Gastroesophageal sphincter (tissue), 3 donors: ENCODE measurements at regions not wholly inside any gene's neighbourhood (a gene's known extent, or its start where the extent isn't known, plus 50 kb on each side); places are given as distances from the start of the nearest gene placed in this dataset.

Source experiments
- POLR2A ChIP-seq, 2 donors: fragments of 450-650 bp; IDR thresholded peaks; one replicate each; pipeline ENCODE4 v1.6.1; 2017; ENCODE audit warnings: antibody characterized with exemption in 2 of 2, mild to moderate bottlenecking in 2 of 2, moderate library complexity in 1 of 2
- TF ChIP-seq, protein P1 (sequence below), 4 experiments: fragments of 200-600 bp in 2 of 4; fragments of 450-650 bp in 2 of 4; sonication (generic) in 1 of 4; IDR thresholded peaks; one replicate each; pipeline ENCODE4 v1.5.1; 2017 to 2019; ENCODE audit warnings: antibody characterized with exemption in 4 of 4, mild to moderate bottlenecking in 2 of 4, moderate library complexity in 2 of 4

- TF ChIP-seq, protein P1, sequence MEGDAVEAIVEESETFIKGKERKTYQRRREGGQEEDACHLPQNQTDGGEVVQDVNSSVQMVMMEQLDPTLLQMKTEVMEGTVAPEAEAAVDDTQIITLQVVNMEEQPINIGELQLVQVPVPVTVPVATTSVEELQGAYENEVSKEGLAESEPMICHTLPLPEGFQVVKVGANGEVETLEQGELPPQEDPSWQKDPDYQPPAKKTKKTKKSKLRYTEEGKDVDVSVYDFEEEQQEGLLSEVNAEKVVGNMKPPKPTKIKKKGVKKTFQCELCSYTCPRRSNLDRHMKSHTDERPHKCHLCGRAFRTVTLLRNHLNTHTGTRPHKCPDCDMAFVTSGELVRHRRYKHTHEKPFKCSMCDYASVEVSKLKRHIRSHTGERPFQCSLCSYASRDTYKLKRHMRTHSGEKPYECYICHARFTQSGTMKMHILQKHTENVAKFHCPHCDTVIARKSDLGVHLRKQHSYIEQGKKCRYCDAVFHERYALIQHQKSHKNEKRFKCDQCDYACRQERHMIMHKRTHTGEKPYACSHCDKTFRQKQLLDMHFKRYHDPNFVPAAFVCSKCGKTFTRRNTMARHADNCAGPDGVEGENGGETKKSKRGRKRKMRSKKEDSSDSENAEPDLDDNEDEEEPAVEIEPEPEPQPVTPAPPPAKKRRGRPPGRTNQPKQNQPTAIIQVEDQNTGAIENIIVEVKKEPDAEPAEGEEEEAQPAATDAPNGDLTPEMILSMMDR (IDR thresholded peaks at IDR 0.05): no peak
- no peak for TF ChIP-seq POLR2A (IDR thresholded peaks at IDR 0.05)
These were observed 69.5 kb downstream of the ACTBL2 start for GRCh38 chr5:57413145-57413544.
